ENCODE measurements at regions not wholly inside any gene's neighbourhood (a gene's known extent, or its start where the extent isn't known, plus 50 kb on each side); places are given as distances from the start of the nearest gene placed in this dataset.

- ATAC-seq = no peak
- H3K4me1 ChIP-seq = peaks cover 0 to 47% (median 1%) of the 10 kb centered on the region in 4 donors
- H3K9me3 ChIP-seq = no peaks in the 10 kb centered on the region
- 67% methylated on average over 1 of the region's 1 CpG for WGBS (ENCODE audit: insufficient coverage, low coverage, low lambda C conversion rate, missing lambda C conversion rate)
- H3K4me3 ChIP-seq = no peak overlapping the region
- no peaks in the 10 kb centered on the region for H3K36me3 ChIP-seq
- no peak for DNase-seq
- TF ChIP-seq POLR2A (IDR thresholded peaks at IDR 0.05) = no peak
- no peak for TF ChIP-seq CTCF (IDR thresholded peaks at IDR 0.05)
- intact Hi-C loops (cut with DNase I) = no loop called here
- H3K27me3 ChIP-seq = no peaks in the 10 kb centered on the region
- H3K27ac ChIP-seq = peak overlapping the region in 1 of 3 donors; percentile 54
Observed at GRCh38 chr2:177314722-177315264, 50.3 kb upstream of the NFE2L2 start.

GRCh38 chr2:177315364-177315763 lies 50.8 kb upstream of the NFE2L2 start:
- H3K27ac ChIP-seq = peak overlapping the region in 1 of 3 donors; percentile 54
- no peaks in the 10 kb centered on the region for H3K9me3 ChIP-seq
- TF ChIP-seq POLR2A (IDR thresholded peaks at IDR 0.05) = no peak
- no peak for TF ChIP-seq CTCF (IDR thresholded peaks at IDR 0.05)
- no peaks in the 10 kb centered on the region for H3K36me3 ChIP-seq
- ATAC-seq = peak in 2 of 4 donors; percentile 29 to 58
- 51% methylated on average over 2 of the region's 3 CpGs for whole genome bisulfite sequencing (ENCODE audit: insufficient coverage, low coverage, low lambda C conversion rate, missing lambda C conversion rate)
- H3K27me3 ChIP-seq = no peaks in the 10 kb centered on the region
- peaks cover 0 to 47% (median 1%) of the 10 kb centered on the region in 4 donors for H3K4me1 ChIP-seq
- H3K4me3 ChIP-seq = no peak overlapping the region
- intact Hi-C loops (cut with DNase I) = no loop called here
- no peak for DNase-seq

- TF ChIP-seq POLR2A (IDR thresholded peaks at IDR 0.05) (no peak), CTCF (IDR thresholded peaks at IDR 0.05) (no peak)
- Histone ChIP-seq H3K4me1 (peaks cover 0 to 56% (median 1%) of the 10 kb centered on the region in 4 donors), H3K27me3 (no peaks in the 10 kb centered on the region), H3K27ac (peak overlapping the region; percentile 29 to 65 (median 30)), H3K4me3 (no peak overlapping the region), H3K36me3 (no peaks in the 10 kb centered on the region), H3K9me3 (no peaks in the 10 kb centered on the region)
- intact Hi-C loops (cut with DNase I) = no loop called here
- WGBS (ENCODE audit: insufficient coverage, low coverage, low lambda C conversion rate, missing lambda C conversion rate) = 60% methylated on average over 1 of the region's 1 CpG
- DNase-seq = no peak
- peak; percentile 55 to 87 (median 66) for ATAC-seq
Observed at GRCh38 chr2:177316756-177317155, 52.2 kb upstream of the NFE2L2 start.

GRCh38 chr2:177317443-177317842 lies 52.9 kb upstream of the NFE2L2 start:
- DNase-seq = no peak
- no peaks in the 10 kb centered on the region for H3K9me3 ChIP-seq
- no peak overlapping the region for H3K4me3 ChIP-seq
- no peak for TF ChIP-seq POLR2A (IDR thresholded peaks at IDR 0.05)
- TF ChIP-seq CTCF (IDR thresholded peaks at IDR 0.05) = no peak
- intact Hi-C loops (cut with DNase I) = no loop called here
- ATAC-seq = peak in 2 of 4 donors; percentile 10 to 63
- H3K4me1 ChIP-seq = peaks cover 0 to 63% (median 2%) of the 10 kb centered on the region in 4 donors
- H3K27ac ChIP-seq = peak overlapping the region in 2 of 3 donors; percentile 30 to 65
- no peaks in the 10 kb centered on the region for H3K36me3 ChIP-seq
- H3K27me3 ChIP-seq = no peaks in the 10 kb centered on the region

GRCh38 chr2:177317857-177318256 lies 53.3 kb upstream of the NFE2L2 start:
- intact Hi-C loops (cut with DNase I) = no loop called here
- DNase-seq = no peak
- H3K4me1 ChIP-seq = peaks cover 0 to 66% (median 4%) of the 10 kb centered on the region in 4 donors
- H3K9me3 ChIP-seq = no peaks in the 10 kb centered on the region
- H3K27ac ChIP-seq = peak overlapping the region in 2 of 3 donors; percentile 9 to 65
- H3K36me3 ChIP-seq = no peaks in the 10 kb centered on the region
- WGBS (ENCODE audit: insufficient coverage, low coverage, low lambda C conversion rate, missing lambda C conversion rate) = 85% methylated on average over 1 of the region's 1 CpG
- ATAC-seq = no peak
- TF ChIP-seq CTCF (IDR thresholded peaks at IDR 0.05) = no peak
- no peak for TF ChIP-seq POLR2A (IDR thresholded peaks at IDR 0.05)
- H3K4me3 ChIP-seq = no peak overlapping the region
- no peaks in the 10 kb centered on the region for H3K27me3 ChIP-seq

Data from right lobe of liver (tissue), 6 donors.